ENCODE measurements at regions not wholly inside any gene's neighbourhood (a gene's known extent, or its start where the extent isn't known, plus 50 kb on each side); places are given as distances from the start of the nearest gene placed in this dataset.

- no peak overlapping the region for H3K4me3 ChIP-seq (ENCODE audit: low read depth, low read length)
- TF ChIP-seq, protein P1, sequence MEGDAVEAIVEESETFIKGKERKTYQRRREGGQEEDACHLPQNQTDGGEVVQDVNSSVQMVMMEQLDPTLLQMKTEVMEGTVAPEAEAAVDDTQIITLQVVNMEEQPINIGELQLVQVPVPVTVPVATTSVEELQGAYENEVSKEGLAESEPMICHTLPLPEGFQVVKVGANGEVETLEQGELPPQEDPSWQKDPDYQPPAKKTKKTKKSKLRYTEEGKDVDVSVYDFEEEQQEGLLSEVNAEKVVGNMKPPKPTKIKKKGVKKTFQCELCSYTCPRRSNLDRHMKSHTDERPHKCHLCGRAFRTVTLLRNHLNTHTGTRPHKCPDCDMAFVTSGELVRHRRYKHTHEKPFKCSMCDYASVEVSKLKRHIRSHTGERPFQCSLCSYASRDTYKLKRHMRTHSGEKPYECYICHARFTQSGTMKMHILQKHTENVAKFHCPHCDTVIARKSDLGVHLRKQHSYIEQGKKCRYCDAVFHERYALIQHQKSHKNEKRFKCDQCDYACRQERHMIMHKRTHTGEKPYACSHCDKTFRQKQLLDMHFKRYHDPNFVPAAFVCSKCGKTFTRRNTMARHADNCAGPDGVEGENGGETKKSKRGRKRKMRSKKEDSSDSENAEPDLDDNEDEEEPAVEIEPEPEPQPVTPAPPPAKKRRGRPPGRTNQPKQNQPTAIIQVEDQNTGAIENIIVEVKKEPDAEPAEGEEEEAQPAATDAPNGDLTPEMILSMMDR (IDR thresholded peaks at IDR 0.05; ENCODE audit: insufficient read depth, low read length, poor library complexity, severe bottlenecking), result no peak
- no peak for DNase-seq (ENCODE audit: low read depth)
- H3K36me3 ChIP-seq (ENCODE audit: control insufficient read depth, insufficient read depth, low read length), result no peaks in the 10 kb centered on the region
- H3K27me3 ChIP-seq (ENCODE audit: control insufficient read depth, insufficient read depth, low read length), result no peaks in the 10 kb centered on the region
Measured at GRCh38 chr1:106836708-106837107, 219.8 kb upstream of the PRMT6 start.

- H3K36me3 ChIP-seq (ENCODE audit: control insufficient read depth, insufficient read depth, low read length), result no peaks in the 10 kb centered on the region
- no peak for DNase-seq (ENCODE audit: low read depth)
- TF ChIP-seq, protein P1 (IDR thresholded peaks at IDR 0.05; ENCODE audit: insufficient read depth, low read length, poor library complexity, severe bottlenecking), result no peak
- H3K4me3 ChIP-seq (ENCODE audit: low read depth, low read length), result no peak overlapping the region
- no peaks in the 10 kb centered on the region for H3K27me3 ChIP-seq (ENCODE audit: control insufficient read depth, insufficient read depth, low read length)
Measured at GRCh38 chr1:106843518-106843917, 213.0 kb upstream of the PRMT6 start.

DNA sequence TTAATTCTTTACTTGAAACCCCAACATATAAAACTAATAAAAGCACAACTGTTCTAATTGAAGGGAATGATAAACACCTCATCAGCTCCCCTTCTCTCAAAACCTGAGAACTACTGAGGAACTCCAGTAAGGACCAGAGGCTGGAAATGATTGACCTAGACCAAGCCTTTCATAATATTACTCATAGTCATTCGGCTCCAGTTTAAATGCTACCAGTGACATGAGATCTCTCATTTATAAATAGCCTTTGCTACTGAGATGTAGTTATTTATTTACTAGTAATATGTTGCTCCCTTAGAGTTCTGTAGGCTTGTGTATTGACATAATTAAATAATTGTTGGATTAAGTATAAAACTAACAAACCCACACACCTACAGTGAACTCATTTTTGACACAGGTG, 209.8 kb upstream of the PRMT6 start:
- H3K36me3 ChIP-seq (ENCODE audit: control insufficient read depth, insufficient read depth, low read length), result no peaks in the 10 kb centered on the region
- no peaks in the 10 kb centered on the region for H3K27me3 ChIP-seq (ENCODE audit: control insufficient read depth, insufficient read depth, low read length)
- H3K4me3 ChIP-seq (ENCODE audit: low read depth, low read length), result no peak overlapping the region
- peak; percentile 42 for DNase-seq (ENCODE audit: low read depth)
- TF ChIP-seq, protein P1 (IDR thresholded peaks at IDR 0.05; ENCODE audit: insufficient read depth, low read length, poor library complexity, severe bottlenecking), result no peak

- TF ChIP-seq, protein P1 (IDR thresholded peaks at IDR 0.05; ENCODE audit: insufficient read depth, low read length, poor library complexity, severe bottlenecking), result no peak
- no peak overlapping the region for H3K4me3 ChIP-seq (ENCODE audit: low read depth, low read length)
- no peak for DNase-seq (ENCODE audit: low read depth)
- H3K36me3 ChIP-seq (ENCODE audit: control insufficient read depth, insufficient read depth, low read length), result no peaks in the 10 kb centered on the region
- no peaks in the 10 kb centered on the region for H3K27me3 ChIP-seq (ENCODE audit: control insufficient read depth, insufficient read depth, low read length)
Measured at GRCh38 chr1:106861110-106861509, 195.4 kb upstream of the PRMT6 start.

DNA sequence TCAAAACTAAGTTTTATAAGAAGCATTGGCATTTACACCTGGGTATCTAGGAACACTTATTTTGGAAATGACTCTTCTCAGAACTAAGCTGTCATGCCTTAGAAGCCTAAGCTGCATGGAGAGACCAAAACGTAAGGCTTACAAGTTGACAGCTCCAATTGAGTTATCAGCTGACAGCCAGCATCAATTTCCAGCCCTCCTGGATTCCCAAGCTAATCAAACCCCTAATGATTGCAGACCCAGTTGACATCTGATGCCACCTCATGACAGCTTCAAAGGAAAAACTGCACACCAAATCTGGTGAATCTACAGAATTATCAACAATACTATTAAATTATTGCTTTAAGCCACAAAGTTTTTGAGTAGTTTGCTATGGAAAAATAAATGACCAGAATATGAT, 187.6 kb upstream of the PRMT6 start:
- TF ChIP-seq, protein P1 (IDR thresholded peaks at IDR 0.05; ENCODE audit: insufficient read depth, low read length, poor library complexity, severe bottlenecking), result no peak
- DNase-seq (ENCODE audit: low read depth), result no peak
- H3K36me3 ChIP-seq (ENCODE audit: control insufficient read depth, insufficient read depth, low read length), result no peaks in the 10 kb centered on the region
- H3K4me3 ChIP-seq (ENCODE audit: low read depth, low read length), result no peak overlapping the region
- H3K27me3 ChIP-seq (ENCODE audit: control insufficient read depth, insufficient read depth, low read length), result no peaks in the 10 kb centered on the region

GRCh38 chr1:106875622-106876021, 180.9 kb upstream of the PRMT6 start:
- H3K4me3 ChIP-seq (ENCODE audit: low read depth, low read length), result no peak overlapping the region
- H3K27me3 ChIP-seq (ENCODE audit: control insufficient read depth, insufficient read depth, low read length), result no peaks in the 10 kb centered on the region
- no peak for DNase-seq (ENCODE audit: low read depth)
- TF ChIP-seq, protein P1 (IDR thresholded peaks at IDR 0.05; ENCODE audit: insufficient read depth, low read length, poor library complexity, severe bottlenecking), result no peak
- no peaks in the 10 kb centered on the region for H3K36me3 ChIP-seq (ENCODE audit: control insufficient read depth, insufficient read depth, low read length)
